ENCODE measurements at regions not wholly inside any gene's neighbourhood (a gene's known extent, or its start where the extent isn't known, plus 50 kb on each side); places are given as distances from the start of the nearest gene placed in this dataset.

GRCh38 chr6:7047128-7047527 lies 60.6 kb upstream of the RREB1 start:
- Histone ChIP-seq H3K56ac (ENCODE audit: low read length) (no peak overlapping the region), H3K4me1 (ENCODE audit: control insufficient read depth, low read depth, low read length) (peaks cover 9% of the 10 kb centered on the region), H2BK5ac (ENCODE audit: low read length) (no peak overlapping the region), H2BK15ac (replicated peaks; ENCODE audit: low read depth) (no peak overlapping the region), H3K4ac (ENCODE audit: low read depth, low read length) (no peak overlapping the region), H3K79me2 (ENCODE audit: control insufficient read depth, insufficient read depth, low read length) (no peaks in the 10 kb centered on the region), H4K5ac (ENCODE audit: low read length) (no peak overlapping the region), H3K9ac (ENCODE audit: low read length) (no peak overlapping the region), H3K27ac (ENCODE audit: low read depth, low read length) (no peak overlapping the region), H3K4me3 (ENCODE audit: low read length) (no peak overlapping the region), H3K36me3 (ENCODE audit: control insufficient read depth, insufficient read depth, low read length) (no peaks in the 10 kb centered on the region), H3K27me3 (ENCODE audit: insufficient read depth, low read length, poor library complexity) (no peaks in the 10 kb centered on the region), H3K4me2 (ENCODE audit: low read length) (no peak overlapping the region), H2BK120ac (ENCODE audit: low read depth, low read length) (no peak overlapping the region), H4K8ac (ENCODE audit: low read depth, low read length) (no peak overlapping the region), H2AK5ac (ENCODE audit: low read length) (no peak overlapping the region), H3K79me1 (ENCODE audit: low read length) (no peaks in the 10 kb centered on the region), H3K23ac (ENCODE audit: low read length) (no peak overlapping the region), H3K18ac (ENCODE audit: low read length) (no peak overlapping the region)
- WGBS (ENCODE audit: extremely low coverage, insufficient coverage, low lambda C conversion rate): no CpG with 5 or more reads among the region's 1 CpG
- DNase-seq: no peak

DNA sequence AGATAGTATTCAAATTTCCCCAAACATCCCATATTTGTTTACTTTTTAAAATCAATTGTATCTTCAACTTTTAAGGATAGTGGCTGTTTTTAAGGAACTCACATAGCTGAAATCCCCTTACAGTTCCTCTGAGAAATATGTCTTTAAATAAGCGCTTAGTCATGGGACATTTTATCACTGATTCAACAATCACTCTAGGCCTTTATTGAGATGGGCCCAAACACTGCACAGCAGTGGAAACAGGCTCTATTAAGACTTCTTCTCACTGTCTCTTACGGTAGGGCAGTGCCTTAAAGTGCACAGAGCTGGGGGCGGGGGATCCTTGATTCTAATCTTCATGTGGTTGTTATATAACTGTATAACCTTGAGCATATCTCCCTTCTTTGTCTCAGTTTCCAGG lies 59.8 kb upstream of the RREB1 start:
- no peak overlapping the region for H3K27ac ChIP-seq (ENCODE audit: low read depth, low read length)
- no peaks in the 10 kb centered on the region for H3K79me1 ChIP-seq (ENCODE audit: low read length)
- no peak overlapping the region for H2BK120ac ChIP-seq (ENCODE audit: low read depth, low read length)
- no CpG with 5 or more reads among the region's 3 CpGs for WGBS (ENCODE audit: extremely low coverage, insufficient coverage, low lambda C conversion rate)
- H3K4me1 ChIP-seq (ENCODE audit: control insufficient read depth, low read depth, low read length): peaks cover 3% of the 10 kb centered on the region
- no peak overlapping the region for H4K8ac ChIP-seq (ENCODE audit: low read depth, low read length)
- no peak overlapping the region for H3K4me2 ChIP-seq (ENCODE audit: low read length)
- no peak overlapping the region for H3K23ac ChIP-seq (ENCODE audit: low read length)
- no peak overlapping the region for H2BK5ac ChIP-seq (ENCODE audit: low read length)
- no peaks in the 10 kb centered on the region for H3K27me3 ChIP-seq (ENCODE audit: insufficient read depth, low read length, poor library complexity)
- no peak overlapping the region for H3K9ac ChIP-seq (ENCODE audit: low read length)
- H3K36me3 ChIP-seq (ENCODE audit: control insufficient read depth, insufficient read depth, low read length): no peaks in the 10 kb centered on the region
- H3K79me2 ChIP-seq (ENCODE audit: control insufficient read depth, insufficient read depth, low read length): no peaks in the 10 kb centered on the region
- H3K18ac ChIP-seq (ENCODE audit: low read length): no peak overlapping the region
- no peak overlapping the region for H2BK15ac ChIP-seq (replicated peaks; ENCODE audit: low read depth)
- no peak overlapping the region for H3K4ac ChIP-seq (ENCODE audit: low read depth, low read length)
- H2AK5ac ChIP-seq (ENCODE audit: low read length): no peak overlapping the region
- no peak overlapping the region for H3K56ac ChIP-seq (ENCODE audit: low read length)
- no peak overlapping the region for H3K4me3 ChIP-seq (ENCODE audit: low read length)
- no peak for DNase-seq
- no peak overlapping the region for H4K5ac ChIP-seq (ENCODE audit: low read length)

- Histone ChIP-seq H3K27ac (ENCODE audit: low read depth, low read length) (no peak overlapping the region), H3K36me3 (ENCODE audit: control insufficient read depth, insufficient read depth, low read length) (no peaks in the 10 kb centered on the region), H2BK120ac (ENCODE audit: low read depth, low read length) (no peak overlapping the region), H3K4me1 (ENCODE audit: control insufficient read depth, low read depth, low read length) (peaks cover 2% of the 10 kb centered on the region), H3K4ac (ENCODE audit: low read depth, low read length) (no peak overlapping the region), H3K27me3 (ENCODE audit: insufficient read depth, low read length, poor library complexity) (no peaks in the 10 kb centered on the region), H4K8ac (ENCODE audit: low read depth, low read length) (no peak overlapping the region), H3K4me3 (ENCODE audit: low read length) (no peak overlapping the region), H3K79me1 (ENCODE audit: low read length) (no peaks in the 10 kb centered on the region), H2AK5ac (ENCODE audit: low read length) (no peak overlapping the region), H3K18ac (ENCODE audit: low read length) (no peak overlapping the region), H4K5ac (ENCODE audit: low read length) (no peak overlapping the region), H3K9ac (ENCODE audit: low read length) (no peak overlapping the region), H2BK5ac (ENCODE audit: low read length) (no peak overlapping the region), H3K56ac (ENCODE audit: low read length) (no peak overlapping the region), H3K23ac (ENCODE audit: low read length) (no peak overlapping the region), H3K4me2 (ENCODE audit: low read length) (no peak overlapping the region), H3K79me2 (ENCODE audit: control insufficient read depth, insufficient read depth, low read length) (no peaks in the 10 kb centered on the region), H2BK15ac (replicated peaks; ENCODE audit: low read depth) (no peak overlapping the region)
- WGBS (ENCODE audit: extremely low coverage, insufficient coverage, low lambda C conversion rate): no CpG with 5 or more reads among the region's 2 CpGs
- DNase-seq: no peak
These were observed 58.9 kb upstream of the RREB1 start for GRCh38 chr6:7048894-7049293.

DNA sequence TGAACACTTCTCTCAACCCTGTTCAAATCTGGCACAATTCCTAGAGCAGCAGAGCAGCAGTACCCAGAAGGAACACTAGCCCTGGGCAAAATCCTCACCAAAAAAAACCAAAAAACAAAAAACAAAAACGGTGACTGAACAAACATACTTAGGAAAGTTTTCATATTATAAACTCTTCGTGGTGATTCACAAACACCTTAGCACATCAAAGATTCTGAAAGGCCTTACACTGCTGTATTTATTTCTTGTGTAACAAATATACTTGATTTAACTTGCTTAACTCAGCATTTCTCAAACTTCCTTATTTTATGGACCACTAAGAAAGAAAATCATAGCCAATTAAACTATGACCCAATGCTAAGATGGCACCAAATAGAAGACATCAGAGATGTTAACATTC lies 57.8 kb upstream of the RREB1 start:
- Histone ChIP-seq H4K8ac (ENCODE audit: low read depth, low read length) (no peak overlapping the region), H4K5ac (ENCODE audit: low read length) (no peak overlapping the region), H3K4me2 (ENCODE audit: low read length) (no peak overlapping the region), H2AK5ac (ENCODE audit: low read length) (no peak overlapping the region), H3K18ac (ENCODE audit: low read length) (no peak overlapping the region), H3K9ac (ENCODE audit: low read length) (no peak overlapping the region), H3K79me1 (ENCODE audit: low read length) (no peaks in the 10 kb centered on the region), H3K56ac (ENCODE audit: low read length) (no peak overlapping the region), H3K27me3 (ENCODE audit: insufficient read depth, low read length, poor library complexity) (no peaks in the 10 kb centered on the region), H3K79me2 (ENCODE audit: control insufficient read depth, insufficient read depth, low read length) (no peaks in the 10 kb centered on the region), H2BK5ac (ENCODE audit: low read length) (no peak overlapping the region), H3K4me3 (ENCODE audit: low read length) (no peak overlapping the region), H3K23ac (ENCODE audit: low read length) (no peak overlapping the region), H3K4ac (ENCODE audit: low read depth, low read length) (no peak overlapping the region), H3K27ac (ENCODE audit: low read depth, low read length) (no peak overlapping the region), H2BK15ac (replicated peaks; ENCODE audit: low read depth) (no peak overlapping the region), H2BK120ac (ENCODE audit: low read depth, low read length) (no peak overlapping the region), H3K36me3 (ENCODE audit: control insufficient read depth, insufficient read depth, low read length) (no peaks in the 10 kb centered on the region), H3K4me1 (ENCODE audit: control insufficient read depth, low read depth, low read length) (peaks cover 2% of the 10 kb centered on the region)
- DNase-seq: no peak
- no CpG with 5 or more reads among the region's 2 CpGs for WGBS (ENCODE audit: extremely low coverage, insufficient coverage, low lambda C conversion rate)

DNA sequence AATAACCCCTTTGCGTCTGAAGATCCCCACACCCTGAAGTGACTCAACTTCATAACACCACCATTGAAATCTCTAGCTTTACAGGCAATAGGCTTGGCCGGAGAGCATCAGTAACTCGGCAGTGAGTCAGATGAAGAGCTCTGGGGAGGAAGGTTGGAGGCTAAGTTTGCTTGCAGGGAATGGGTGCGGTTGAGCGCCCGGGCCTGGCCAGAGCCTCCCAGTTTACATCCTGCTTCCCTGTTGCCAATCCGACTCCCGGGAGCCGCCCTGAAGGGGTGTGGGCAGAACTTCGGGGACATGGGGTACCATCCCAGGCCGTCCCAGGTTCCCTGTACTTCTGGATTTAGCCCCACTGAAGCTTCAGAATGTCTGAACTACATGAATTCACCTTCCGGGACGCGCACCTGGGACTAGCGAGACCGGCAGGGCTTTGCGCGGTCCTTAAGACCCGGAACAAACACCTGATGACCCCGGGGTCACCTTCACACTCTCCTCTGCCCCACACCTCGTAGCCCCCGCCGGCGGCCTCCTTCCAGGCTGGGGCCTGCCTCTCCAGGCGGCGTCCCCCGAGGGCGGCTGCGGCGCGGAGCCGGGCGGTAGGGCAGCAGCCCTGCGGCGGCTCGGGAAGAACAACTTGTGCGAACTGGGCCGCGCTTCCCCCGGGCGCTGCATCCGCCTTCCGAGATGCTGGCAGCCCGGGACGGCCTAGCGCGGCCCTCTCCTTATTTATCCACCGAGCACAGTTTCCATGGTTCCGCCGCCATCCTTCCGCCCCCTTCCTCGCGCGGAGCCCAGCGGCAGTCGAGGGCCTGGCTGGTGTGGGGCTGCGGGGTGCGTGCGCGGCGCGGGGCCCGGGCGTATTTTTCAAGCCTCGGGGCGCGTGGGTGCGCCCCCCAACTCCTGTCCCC lies 56.6 kb upstream of the RREB1 start:
- peak overlapping the region; percentile 60 for H3K18ac ChIP-seq (ENCODE audit: low read length)
- peak overlapping the region; percentile 83 for H3K4me2 ChIP-seq (ENCODE audit: low read length)

More for the DNA sequence above, 56.6 kb upstream of the RREB1 start:
- no CpG with 5 or more reads among the region's 68 CpGs for WGBS (ENCODE audit: extremely low coverage, insufficient coverage, low lambda C conversion rate)
- peaks cover 2% of the 10 kb centered on the region for H3K4me1 ChIP-seq (ENCODE audit: control insufficient read depth, low read depth, low read length)
- no peaks in the 10 kb centered on the region for H3K79me2 ChIP-seq (ENCODE audit: control insufficient read depth, insufficient read depth, low read length)
- peak overlapping the region; percentile 53 for H3K23ac ChIP-seq (ENCODE audit: low read length)
- H3K27ac ChIP-seq (ENCODE audit: low read depth, low read length): peak overlapping the region; percentile 78
- peak; percentile 79 for DNase-seq
- no peaks in the 10 kb centered on the region for H3K36me3 ChIP-seq (ENCODE audit: control insufficient read depth, insufficient read depth, low read length)
- no peak overlapping the region for H2BK15ac ChIP-seq (replicated peaks; ENCODE audit: low read depth)
- peak overlapping the region; percentile 42 for H3K4me3 ChIP-seq (ENCODE audit: low read length)
- H2BK5ac ChIP-seq (ENCODE audit: low read length): no peak overlapping the region
- H2AK5ac ChIP-seq (ENCODE audit: low read length): no peak overlapping the region
- H3K9ac ChIP-seq (ENCODE audit: low read length): peak overlapping the region; percentile 78
- H3K79me1 ChIP-seq (ENCODE audit: low read length): no peaks in the 10 kb centered on the region
- H3K4ac ChIP-seq (ENCODE audit: low read depth, low read length): peak overlapping the region; percentile 41
- no peak overlapping the region for H4K5ac ChIP-seq (ENCODE audit: low read length)
- H3K27me3 ChIP-seq (ENCODE audit: insufficient read depth, low read length, poor library complexity): no peaks in the 10 kb centered on the region
- H2BK120ac ChIP-seq (ENCODE audit: low read depth, low read length): peak overlapping the region; percentile 17
- H4K8ac ChIP-seq (ENCODE audit: low read depth, low read length): peak overlapping the region; percentile 95
- peak overlapping the region; percentile 91 for H3K56ac ChIP-seq (ENCODE audit: low read length)

Data from mesendoderm (in vitro differentiated cells).